OCI-LY1 (cell line): ENCODE measurements at regions not wholly inside any gene's neighbourhood (a gene's known extent, or its start where the extent isn't known, plus 50 kb on each side); places are given as distances from the start of the nearest gene placed in this dataset.

Source experiments
- H2AFZ ChIP-seq: fragments of 200-600 bp; sonication (generic), shearing (Covaris generic); 2 replicates; pipeline ENCODE4 v1.6.0; 2014; ENCODE audit warnings: antibody characterized with exemption, mild to moderate bottlenecking, low read length
- H3F3A ChIP-seq: fragments of 200-600 bp; sonication (generic), shearing (Covaris generic); 2 replicates; pipeline ENCODE4 v1.6.0; 2014; ENCODE audit warnings: mild to moderate bottlenecking, antibody characterized with exemption, low read length, moderate library complexity; ENCODE audit not compliant: insufficient read depth
- H3K27ac ChIP-seq: fragments of 200-600 bp; sonication (generic); 2 replicates; pipeline ENCODE4 v1.5.1; 2014; ENCODE audit warnings: low read length, mixed run types, mild to moderate bottlenecking, low read depth; ENCODE audit not compliant: poor library complexity, severe bottlenecking
- H3K27me3 ChIP-seq: fragments of 200-600 bp; sonication (generic); 2 replicates; pipeline ENCODE4 v1.6.0; 2014; ENCODE audit warnings: antibody characterized with exemption, mild to moderate bottlenecking, low read length, moderate library complexity; ENCODE audit not compliant: insufficient read depth
- H3K36me3 ChIP-seq: fragments of 200-600 bp; sonication (generic); 2 replicates; pipeline ENCODE4 v1.6.1; 2014; ENCODE audit warnings: mild to moderate bottlenecking, antibody characterized with exemption, low read length, moderate library complexity, mixed read lengths; ENCODE audit not compliant: insufficient read depth
- H3K4me1 ChIP-seq: fragments of 200-600 bp; sonication (generic); 2 replicates; pipeline ENCODE4 v1.5.1; 2014; ENCODE audit warnings: mild to moderate bottlenecking, low read length, moderate library complexity; ENCODE audit not compliant: insufficient read depth, severe bottlenecking
- H3K4me2 ChIP-seq: fragments of 200-600 bp; sonication (generic), shearing (Covaris generic); 2 replicates; pipeline ENCODE4 v1.6.1; 2014; ENCODE audit warnings: low read length
- H3K4me3 ChIP-seq: fragments of 200-600 bp; sonication (generic); 2 replicates; pipeline ENCODE4 v1.5.1; 2014; ENCODE audit warnings: low read length, low read depth, mild to moderate bottlenecking, mixed read lengths; ENCODE audit not compliant: poor library complexity, severe bottlenecking
- H3K79me2 ChIP-seq: fragments of 200-600 bp; shearing (Covaris generic); 2 replicates; pipeline ENCODE4 v1.6.1; 2016; ENCODE audit warnings: mixed run types, low read length, mixed read lengths; ENCODE audit not compliant: insufficient read depth
- H3K9ac ChIP-seq: fragments of 200-600 bp; sonication (generic), shearing (Covaris generic); 2 replicates; pipeline ENCODE4 v1.6.1; 2014; ENCODE audit warnings: mild to moderate bottlenecking, low read length, mixed read lengths
- H3K9me2 ChIP-seq: fragments of 200-600 bp; sonication (generic), shearing (Covaris generic); 2 replicates; pipeline ENCODE4 v1.6.1; 2014; ENCODE audit warnings: low read depth, mild to moderate bottlenecking, low read length, mixed read lengths
- H3K9me3 ChIP-seq: fragments of 200-600 bp; shearing (Covaris generic); 2 replicates; pipeline ENCODE4 v1.6.1; 2014; ENCODE audit warnings: low read length, mixed read lengths
- H4K20me1 ChIP-seq: fragments of 200-600 bp; sonication (generic), shearing (Covaris generic); 2 replicates; pipeline ENCODE4 v1.6.0; 2016; ENCODE audit warnings: mild to moderate bottlenecking, low read length; ENCODE audit not compliant: insufficient read depth
- EZH2 ChIP-seq: fragments of 200-600 bp; sonication (generic), shearing (Covaris generic); IDR thresholded peaks from 2 replicates; pipeline ENCODE4 v1.8.0; 2017; ENCODE audit warnings: borderline replicate concordance, mixed run types, mild to moderate bottlenecking, antibody characterized with exemption, low read length, moderate library complexity, mixed read lengths
- TF ChIP-seq, protein P1 (sequence below): fragments of 200-600 bp; sonication (generic), shearing (Covaris generic); IDR thresholded peaks from 2 replicates; pipeline ENCODE4 v1.5.1; 2017; ENCODE audit warnings: mild to moderate bottlenecking, antibody characterized with exemption, low read length, moderate library complexity, mixed read lengths

GRCh38 chr9:88060746-88061145, 77.5 kb downstream of the SPATA31C2 start:
- Histone ChIP-seq H3K9me3 (no peaks in the 10 kb centered on the region), H3K27ac (no peak overlapping the region), H2AFZ (no peak overlapping the region), H3K4me3 (no peak overlapping the region), H3K9me2 (no peaks in the 10 kb centered on the region), H4K20me1 (no peaks in the 10 kb centered on the region), H3F3A (no peaks in the 10 kb centered on the region), H3K4me2 (no peak overlapping the region), H3K27me3 (no peaks in the 10 kb centered on the region), H3K79me2 (no peaks in the 10 kb centered on the region), H3K4me1 (no peaks in the 10 kb centered on the region), H3K36me3 (no peaks in the 10 kb centered on the region), H3K9ac (no peak overlapping the region)
- TF ChIP-seq, protein P1, sequence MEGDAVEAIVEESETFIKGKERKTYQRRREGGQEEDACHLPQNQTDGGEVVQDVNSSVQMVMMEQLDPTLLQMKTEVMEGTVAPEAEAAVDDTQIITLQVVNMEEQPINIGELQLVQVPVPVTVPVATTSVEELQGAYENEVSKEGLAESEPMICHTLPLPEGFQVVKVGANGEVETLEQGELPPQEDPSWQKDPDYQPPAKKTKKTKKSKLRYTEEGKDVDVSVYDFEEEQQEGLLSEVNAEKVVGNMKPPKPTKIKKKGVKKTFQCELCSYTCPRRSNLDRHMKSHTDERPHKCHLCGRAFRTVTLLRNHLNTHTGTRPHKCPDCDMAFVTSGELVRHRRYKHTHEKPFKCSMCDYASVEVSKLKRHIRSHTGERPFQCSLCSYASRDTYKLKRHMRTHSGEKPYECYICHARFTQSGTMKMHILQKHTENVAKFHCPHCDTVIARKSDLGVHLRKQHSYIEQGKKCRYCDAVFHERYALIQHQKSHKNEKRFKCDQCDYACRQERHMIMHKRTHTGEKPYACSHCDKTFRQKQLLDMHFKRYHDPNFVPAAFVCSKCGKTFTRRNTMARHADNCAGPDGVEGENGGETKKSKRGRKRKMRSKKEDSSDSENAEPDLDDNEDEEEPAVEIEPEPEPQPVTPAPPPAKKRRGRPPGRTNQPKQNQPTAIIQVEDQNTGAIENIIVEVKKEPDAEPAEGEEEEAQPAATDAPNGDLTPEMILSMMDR: no peak
- TF ChIP-seq EZH2: no peak

GRCh38 chr9:88059469-88059868, 78.8 kb downstream of the SPATA31C2 start:
- Histone ChIP-seq H2AFZ (no peak overlapping the region), H3K27me3 (no peaks in the 10 kb centered on the region)

GRCh38 chr9:88056876-88057275, 81.4 kb downstream of the SPATA31C2 start:
- Histone ChIP-seq H3K4me3 (no peak overlapping the region), H3K9me3 (no peaks in the 10 kb centered on the region), H3K9me2 (no peaks in the 10 kb centered on the region), H3K27me3 (no peaks in the 10 kb centered on the region), H3K4me2 (no peak overlapping the region), H3K79me2 (no peaks in the 10 kb centered on the region), H4K20me1 (no peaks in the 10 kb centered on the region), H3K27ac (no peak overlapping the region), H2AFZ (no peak overlapping the region), H3K4me1 (no peaks in the 10 kb centered on the region), H3F3A (no peaks in the 10 kb centered on the region), H3K9ac (no peak overlapping the region), H3K36me3 (no peaks in the 10 kb centered on the region)
- TF ChIP-seq, protein P1: no peak
- no peak for TF ChIP-seq EZH2

More at GRCh38 chr9:88059469-88059868, 78.8 kb downstream of the SPATA31C2 start:
- Histone ChIP-seq H3K79me2 (no peaks in the 10 kb centered on the region), H3K36me3 (no peaks in the 10 kb centered on the region), H3K4me1 (no peaks in the 10 kb centered on the region), H3K4me2 (no peak overlapping the region), H3K9me3 (no peaks in the 10 kb centered on the region), H3K9ac (no peak overlapping the region), H3K9me2 (no peaks in the 10 kb centered on the region), H4K20me1 (no peaks in the 10 kb centered on the region), H3F3A (no peaks in the 10 kb centered on the region), H3K4me3 (no peak overlapping the region), H3K27ac (no peak overlapping the region)
- no peak for TF ChIP-seq EZH2
- TF ChIP-seq, protein P1: no peak
